ENCODE measurements at regions not wholly inside any gene's neighbourhood (a gene's known extent, or its start where the extent isn't known, plus 50 kb on each side); places are given as distances from the start of the nearest gene placed in this dataset.

GRCh38 chr6:93820465-93821082, 401.2 kb upstream of the EPHA7 start:
- Mint-ChIP-seq H3K4me1 (ENCODE audit: low read depth) (peaks cover 9% of the 10 kb centered on the region), H3K36me3 (ENCODE audit: low read depth) (peaks cover 2% of the 10 kb centered on the region), H3K27ac (ENCODE audit: unreplicated experiment) (no peak overlapping the region), H3K9me3 (ENCODE audit: low read depth) (peaks cover 11% of the 10 kb centered on the region), H3K4me3 (ENCODE audit: unreplicated experiment) (no peak overlapping the region), H3K27me3 (ENCODE audit: low read depth) (no peaks in the 10 kb centered on the region)
- DNase-seq (ENCODE audit: low spot score): no peak
- TF ChIP-seq CTCF (IDR thresholded peaks at IDR 0.05): no peak

- H3K36me3 Mint-ChIP-seq (ENCODE audit: low read depth): peaks cover 2% of the 10 kb centered on the region
- H3K9me3 Mint-ChIP-seq (ENCODE audit: low read depth): peaks cover 12% of the 10 kb centered on the region
- TF ChIP-seq CTCF (IDR thresholded peaks at IDR 0.05): peak; percentile 68
- H3K4me1 Mint-ChIP-seq (ENCODE audit: low read depth): peaks cover 9% of the 10 kb centered on the region
- H3K4me3 Mint-ChIP-seq (ENCODE audit: unreplicated experiment): peak overlapping the region; percentile 58
- no peaks in the 10 kb centered on the region for H3K27me3 Mint-ChIP-seq (ENCODE audit: low read depth)
- DNase-seq (ENCODE audit: low spot score): no peak
- peak overlapping the region; percentile 62 for H3K27ac Mint-ChIP-seq (ENCODE audit: unreplicated experiment)
These were observed 399.8 kb upstream of the EPHA7 start for GRCh38 chr6:93819189-93819588.

- peaks cover 9% of the 10 kb centered on the region for H3K4me1 Mint-ChIP-seq (ENCODE audit: low read depth)
These were observed 398.6 kb upstream of the EPHA7 start for GRCh38 chr6:93817937-93818336.

GRCh38 chr6:93806409-93807270, 387.3 kb upstream of the EPHA7 start:
- H3K9me3 Mint-ChIP-seq (ENCODE audit: low read depth): peaks cover 30% of the 10 kb centered on the region
- no peaks in the 10 kb centered on the region for H3K27me3 Mint-ChIP-seq (ENCODE audit: low read depth)
- no peak overlapping the region for H3K4me3 Mint-ChIP-seq (ENCODE audit: unreplicated experiment)
- H3K4me1 Mint-ChIP-seq (ENCODE audit: low read depth): no peaks in the 10 kb centered on the region
- DNase-seq (ENCODE audit: low spot score): no peak
- no peak for TF ChIP-seq CTCF (IDR thresholded peaks at IDR 0.05)
- peaks cover 12% of the 10 kb centered on the region for H3K36me3 Mint-ChIP-seq (ENCODE audit: low read depth)
- no peak overlapping the region for H3K27ac Mint-ChIP-seq (ENCODE audit: unreplicated experiment)

More at GRCh38 chr6:93817937-93818336, 398.6 kb upstream of the EPHA7 start:
- Mint-ChIP-seq H3K27ac (ENCODE audit: unreplicated experiment) (no peak overlapping the region), H3K4me3 (ENCODE audit: unreplicated experiment) (no peak overlapping the region), H3K9me3 (ENCODE audit: low read depth) (peaks cover 19% of the 10 kb centered on the region), H3K36me3 (ENCODE audit: low read depth) (peaks cover 2% of the 10 kb centered on the region), H3K27me3 (ENCODE audit: low read depth) (no peaks in the 10 kb centered on the region)
- DNase-seq (ENCODE audit: low spot score): no peak
- TF ChIP-seq CTCF (IDR thresholded peaks at IDR 0.05): no peak

GRCh38 chr6:93801101-93801847, 381.9 kb upstream of the EPHA7 start:
- H3K36me3 Mint-ChIP-seq (ENCODE audit: low read depth): no peaks in the 10 kb centered on the region
- no peak for DNase-seq (ENCODE audit: low spot score)
- no peaks in the 10 kb centered on the region for H3K9me3 Mint-ChIP-seq (ENCODE audit: low read depth)
- no peak overlapping the region for H3K27ac Mint-ChIP-seq (ENCODE audit: unreplicated experiment)
- H3K27me3 Mint-ChIP-seq (ENCODE audit: low read depth): no peaks in the 10 kb centered on the region
- H3K4me3 Mint-ChIP-seq (ENCODE audit: unreplicated experiment): no peak overlapping the region
- peaks cover 33% of the 10 kb centered on the region for H3K4me1 Mint-ChIP-seq (ENCODE audit: low read depth)
- TF ChIP-seq CTCF (IDR thresholded peaks at IDR 0.05): no peak

All from chondrocyte (in vitro differentiated cells).